HG02884 (cell line): ENCODE measurements at regions not wholly inside any gene's neighbourhood (a gene's known extent, or its start where the extent isn't known, plus 50 kb on each side); places are given as distances from the start of the nearest gene placed in this dataset.

Experiments
- ATAC-seq: cut with Tn5 transposase; IDR thresholded peaks from one replicate; pipeline ENCODE4 v1.9.1; 2021; ENCODE audit warnings: mild to moderate bottlenecking, moderate library complexity; ENCODE audit not compliant: unreplicated experiment

GRCh38 chr14:100381395-100382105 lies 58.4 kb downstream of the SLC25A47 start:
- ATAC-seq: no peak

GRCh38 chr14:100382106-100382455 lies 58.9 kb downstream of the SLC25A47 start:
- ATAC-seq: no peak

GRCh38 chr14:100383727-100384158 lies 60.6 kb downstream of the SLC25A47 start:
- no peak for ATAC-seq

GRCh38 chr14:100384277-100384676 lies 61.1 kb downstream of the SLC25A47 start:
- no peak for ATAC-seq

DNA sequence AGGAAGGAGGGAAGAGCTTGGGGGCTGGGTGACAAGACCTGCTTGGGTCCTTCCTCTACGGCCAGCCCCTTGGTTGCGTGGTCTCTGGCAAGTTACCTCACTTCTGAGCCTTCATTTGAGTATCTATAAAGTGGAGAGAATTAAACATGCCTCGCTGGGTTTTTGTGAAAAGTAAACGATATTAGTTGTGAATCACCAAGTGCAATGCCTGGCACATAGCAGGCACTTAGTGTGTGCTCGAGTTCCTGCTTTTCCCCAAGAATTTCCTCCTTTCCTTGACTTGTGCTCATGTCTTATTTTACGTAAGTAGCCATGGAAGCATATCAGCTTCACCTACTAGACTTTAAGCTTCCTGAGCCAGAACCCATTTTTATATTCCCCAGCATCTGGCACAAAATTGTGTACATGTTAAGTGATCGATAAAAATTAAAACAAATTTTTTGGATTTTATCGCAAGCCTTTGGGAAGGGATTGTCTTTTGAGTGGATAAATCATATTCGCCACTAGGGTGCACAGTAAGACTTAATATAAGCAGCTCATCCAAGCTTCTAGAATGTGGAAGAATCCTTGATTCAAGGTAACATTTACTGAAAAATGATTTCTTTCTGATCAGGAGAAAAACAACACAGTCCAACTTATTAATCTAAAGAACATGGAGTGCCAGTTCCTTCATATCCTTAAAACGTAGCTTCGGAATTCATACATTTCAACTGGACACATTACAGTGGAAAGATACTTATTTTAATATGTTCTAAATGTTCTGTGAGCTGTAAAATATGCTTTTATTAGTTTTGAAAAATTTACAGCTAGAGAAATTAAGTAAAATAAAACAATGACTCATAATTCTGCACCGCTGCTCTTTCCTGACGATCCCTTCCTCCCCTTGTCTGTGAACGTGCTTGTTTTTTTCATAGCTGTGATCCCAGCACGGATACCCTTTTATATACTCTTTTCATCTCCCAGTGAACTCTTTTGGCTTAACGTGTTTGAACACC lies 62.0 kb downstream of the SLC25A47 start:
- ATAC-seq: no peak

- ATAC-seq: no peak
Measured at GRCh38 chr14:100386121-100386520, 63.0 kb downstream of the SLC25A47 start.

DNA sequence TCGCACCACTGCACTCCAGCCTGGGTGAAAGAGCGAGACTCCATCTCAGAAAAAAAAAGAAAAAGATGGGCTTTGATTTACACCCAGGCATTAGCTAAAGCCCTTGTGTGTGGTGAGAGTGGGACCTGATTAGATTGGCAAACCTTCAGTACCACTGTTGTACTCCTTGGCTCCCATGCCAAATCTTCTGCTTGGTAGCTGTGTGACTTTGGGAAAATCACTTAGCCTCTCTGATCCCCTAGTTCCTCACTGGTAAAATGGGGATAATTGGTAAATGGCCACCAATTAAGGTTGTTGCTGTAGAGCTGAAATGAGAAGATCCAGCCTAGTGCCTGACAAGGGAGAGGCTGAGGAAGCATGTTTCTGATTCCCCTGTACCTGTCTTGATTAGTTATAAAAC lies 63.7 kb downstream of the SLC25A47 start:
- ATAC-seq: no peak

DNA sequence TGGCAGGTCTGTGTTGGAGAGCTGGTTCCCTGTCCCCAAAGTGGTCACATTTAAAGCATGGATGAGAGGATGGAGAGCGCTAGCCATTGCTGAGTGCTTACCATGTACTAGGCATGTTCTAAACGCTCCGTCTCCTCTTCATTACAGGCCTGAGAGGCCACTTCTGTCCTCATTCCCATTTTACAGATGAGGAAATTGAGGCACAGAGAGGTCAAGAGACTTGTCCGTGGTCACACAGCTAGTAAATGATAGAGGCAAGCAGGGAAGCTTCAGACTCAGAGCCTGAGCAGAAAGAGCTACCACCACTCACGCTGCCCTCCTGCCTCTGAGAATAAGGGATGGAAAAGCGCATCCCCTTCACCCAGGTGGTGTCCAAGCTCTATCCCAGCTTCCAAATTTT lies 64.3 kb downstream of the SLC25A47 start:
- ATAC-seq: no peak

- ATAC-seq: no peak
Measured at GRCh38 chr14:100388103-100389054, 65.2 kb downstream of the SLC25A47 start.

GRCh38 chr14:100389497-100390104 lies 66.5 kb downstream of the SLC25A47 start:
- no peak for ATAC-seq

- no peak for ATAC-seq
Measured at GRCh38 chr14:100391173-100391572, 68.0 kb downstream of the SLC25A47 start.

DNA sequence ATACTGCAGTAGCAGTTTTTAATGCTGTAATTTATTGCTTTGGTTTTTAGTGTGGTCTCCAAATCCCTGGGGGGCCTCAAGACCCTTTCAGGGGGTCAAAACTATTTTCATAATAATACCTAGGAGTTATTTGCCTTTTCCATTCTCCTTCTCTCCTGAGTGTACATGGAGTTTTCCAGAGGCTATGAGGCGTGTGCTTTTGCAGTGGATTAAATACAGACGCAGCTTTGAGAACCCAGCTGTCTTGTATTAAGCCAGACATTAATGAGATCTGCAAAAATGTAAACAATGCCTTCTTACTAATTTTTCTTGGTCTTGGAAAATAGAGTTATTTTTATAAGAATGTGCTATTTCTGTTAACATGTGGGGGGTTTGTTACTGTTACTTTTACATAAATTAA lies 68.6 kb downstream of the SLC25A47 start:
- ATAC-seq: no peak

DNA sequence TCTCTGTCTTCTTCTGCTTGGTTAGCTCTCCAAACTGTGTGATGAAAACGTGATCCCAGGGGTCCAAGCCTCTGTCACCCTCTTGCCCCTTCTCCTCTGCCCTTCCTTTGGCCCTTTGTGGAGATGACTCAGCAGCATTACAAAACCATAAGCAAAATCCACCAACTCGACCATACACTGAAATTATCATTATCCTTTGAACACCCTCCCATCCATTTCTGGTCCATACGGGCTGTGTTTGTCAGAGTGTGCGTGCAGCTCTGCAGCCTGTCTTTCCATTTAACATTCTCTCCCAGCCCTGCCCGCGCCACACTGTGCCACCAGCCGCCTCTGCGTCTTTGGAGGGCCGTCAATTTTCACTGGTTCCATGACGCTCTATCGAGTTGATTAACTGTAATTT lies 69.2 kb downstream of the SLC25A47 start:
- no peak for ATAC-seq

DNA sequence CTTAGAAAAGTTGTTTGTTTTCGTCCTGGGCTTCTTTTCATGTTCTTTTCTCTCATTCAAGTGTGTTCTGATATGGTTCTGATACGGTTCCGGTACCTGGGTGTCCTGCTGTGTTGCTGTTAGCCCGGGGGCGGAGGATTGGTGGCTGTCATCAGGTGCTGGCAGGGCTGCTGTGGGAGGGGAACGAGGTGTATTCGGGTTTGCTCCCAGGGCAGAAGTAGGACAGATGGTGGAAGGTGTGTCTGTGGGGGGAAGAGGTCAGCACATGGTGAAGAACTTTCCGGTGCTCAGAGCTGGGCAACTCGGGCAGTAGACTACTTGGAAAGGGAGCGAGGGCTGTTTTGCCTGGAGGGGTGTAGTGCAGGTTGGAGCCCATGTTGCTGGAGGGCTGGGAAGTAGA lies 70.2 kb downstream of the SLC25A47 start:
- ATAC-seq: no peak

DNA sequence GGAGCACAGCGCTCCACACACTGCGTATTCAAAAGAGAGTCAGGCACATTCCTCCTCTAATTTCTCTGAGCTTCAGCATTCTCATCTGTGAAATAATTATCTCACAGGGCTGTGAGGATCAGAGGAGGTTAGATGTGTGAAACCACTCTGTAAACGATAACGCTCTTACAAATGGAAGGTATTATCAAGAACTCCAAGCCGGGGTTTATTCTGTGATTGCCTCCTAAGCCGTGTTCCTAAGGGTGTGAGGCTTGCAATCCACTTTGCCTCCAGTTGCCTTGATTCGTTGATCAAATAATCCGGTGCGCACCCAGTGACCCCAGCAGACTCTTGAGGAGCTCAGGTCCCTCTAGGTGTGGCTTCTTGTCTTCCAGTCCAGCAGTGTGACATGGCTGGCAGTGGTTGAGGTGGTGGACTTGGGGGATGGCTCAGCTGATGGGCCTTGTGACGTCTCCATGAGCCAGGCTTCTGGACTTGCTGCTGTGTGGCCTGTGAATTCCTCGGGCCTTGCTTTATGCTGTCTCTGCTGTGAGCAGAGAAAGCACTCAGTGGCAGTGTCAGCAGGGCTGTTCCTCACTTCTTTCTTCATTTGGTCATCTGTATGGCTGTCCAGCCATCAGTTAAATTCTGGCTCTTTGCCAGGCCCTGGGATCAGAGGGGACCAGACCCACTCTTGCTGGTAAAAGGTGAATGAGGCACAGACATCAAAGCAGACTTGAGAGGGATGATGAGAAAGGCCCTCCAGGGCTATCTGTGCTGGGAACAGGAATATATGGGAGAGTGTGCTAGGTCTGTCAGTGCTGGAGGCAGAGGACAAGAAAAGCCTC lies 71.0 kb downstream of the SLC25A47 start:
- ATAC-seq: no peak

DNA sequence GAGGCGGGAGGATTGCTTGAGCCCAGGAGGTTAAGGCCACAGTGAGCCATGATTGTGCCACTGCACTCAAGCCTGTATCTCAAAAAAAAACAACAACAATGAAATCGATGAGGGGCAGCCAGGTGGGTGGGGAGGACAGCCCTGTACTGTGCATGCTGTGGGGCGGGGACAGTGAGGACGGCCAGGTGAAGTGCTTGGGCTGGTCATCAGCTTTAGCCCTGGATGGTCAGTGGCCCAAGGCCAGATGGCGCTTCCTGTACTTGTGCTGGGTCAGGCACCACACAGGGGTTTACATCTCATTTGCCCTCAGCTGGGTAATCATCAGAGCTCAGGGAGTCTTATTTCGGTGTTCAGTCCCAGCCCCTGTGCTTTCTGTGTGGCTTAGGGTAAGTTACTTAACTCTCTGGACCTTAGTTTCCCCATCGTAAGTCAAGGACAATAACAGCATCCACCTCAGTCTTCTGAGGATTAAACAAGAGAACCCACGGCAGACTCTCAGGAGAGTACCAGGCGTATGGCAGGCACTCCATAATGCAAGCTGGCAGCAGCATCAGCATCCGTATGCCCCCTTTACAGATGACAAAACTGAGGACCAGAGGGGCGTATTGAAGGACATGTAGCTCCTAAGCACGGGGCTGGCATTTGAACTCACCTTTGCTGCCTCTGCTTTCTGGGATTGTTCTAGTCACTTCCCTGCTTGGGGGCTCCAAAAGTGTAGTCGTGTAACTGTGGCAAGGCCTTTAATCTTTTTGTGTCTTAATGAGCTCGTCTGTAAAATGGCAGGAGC lies 71.9 kb downstream of the SLC25A47 start:
- ATAC-seq: no peak

- no peak for ATAC-seq
Measured at GRCh38 chr14:100396266-100396795, 73.2 kb downstream of the SLC25A47 start.

DNA sequence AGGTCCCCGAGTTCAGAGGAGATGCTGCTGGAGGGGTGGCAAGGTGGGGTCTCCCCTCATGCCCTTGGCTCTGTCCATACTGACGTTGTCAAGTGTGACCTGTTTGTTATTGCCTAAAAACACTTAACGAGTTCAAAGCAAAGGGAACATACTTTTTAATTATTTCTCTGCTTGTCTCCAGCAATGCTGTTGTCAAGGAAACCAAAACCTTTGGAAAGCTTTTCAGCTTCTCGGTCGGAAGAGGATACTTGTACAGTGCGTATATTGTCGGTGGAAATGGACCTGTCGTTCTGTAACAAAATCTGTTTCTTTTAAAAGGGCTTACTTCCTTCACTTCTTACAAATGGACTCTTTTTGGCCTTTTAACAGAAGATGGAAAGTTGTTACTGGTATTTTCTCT lies 73.9 kb downstream of the SLC25A47 start:
- ATAC-seq: no peak

DNA sequence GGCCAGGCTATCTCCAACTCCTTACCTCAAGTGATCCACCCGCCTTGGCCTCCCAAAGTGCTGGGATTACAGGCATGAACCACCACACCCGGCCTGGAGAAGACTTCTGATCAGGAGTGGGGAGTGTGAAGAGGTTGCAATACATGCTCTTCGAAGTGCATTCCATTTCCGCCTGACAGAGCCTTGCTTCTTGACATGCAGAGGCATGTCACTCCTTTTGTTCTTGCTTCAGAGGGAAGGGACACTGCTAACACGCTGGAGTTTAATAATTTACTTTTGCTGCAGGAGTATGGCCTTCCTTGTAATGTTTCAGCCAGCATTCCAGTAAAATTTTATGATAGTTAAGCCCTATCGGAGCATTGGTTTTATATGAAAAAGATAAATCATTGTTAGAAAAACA lies 74.9 kb downstream of the SLC25A47 start:
- ATAC-seq: no peak
